Medulla oblongata (tissue), 1 donor: ENCODE measurements at regions not wholly inside any gene's neighbourhood (a gene's known extent, or its start where the extent isn't known, plus 50 kb on each side); places are given as distances from the start of the nearest gene placed in this dataset.

Experiments used
- DNase-seq: peaks from one replicate; pipeline ENCODE4 v3.0.0-alpha.2; 2015; ENCODE audit errors: extremely low spot score

DNA sequence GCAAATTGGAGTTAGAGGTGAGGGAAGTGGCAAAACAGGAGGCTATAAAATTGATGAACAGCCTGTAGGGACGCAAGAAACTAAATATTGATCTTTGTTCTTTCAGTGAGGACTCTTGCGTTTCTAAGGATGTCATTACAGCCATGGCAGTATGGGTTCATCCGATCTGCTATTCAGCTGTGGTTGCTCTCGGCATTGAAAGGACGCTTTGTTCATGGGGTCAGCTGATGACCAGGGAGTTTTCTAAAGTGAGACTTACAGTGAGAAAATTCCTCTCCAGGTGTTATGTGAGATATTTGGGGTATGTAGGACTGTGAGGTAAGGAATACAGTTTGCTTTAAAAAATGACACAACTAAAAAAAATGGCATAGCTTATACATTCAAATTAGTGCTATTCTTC, 52.7 kb upstream of the PELI1 start:
- peak; percentile 74 for DNase-seq

DNA sequence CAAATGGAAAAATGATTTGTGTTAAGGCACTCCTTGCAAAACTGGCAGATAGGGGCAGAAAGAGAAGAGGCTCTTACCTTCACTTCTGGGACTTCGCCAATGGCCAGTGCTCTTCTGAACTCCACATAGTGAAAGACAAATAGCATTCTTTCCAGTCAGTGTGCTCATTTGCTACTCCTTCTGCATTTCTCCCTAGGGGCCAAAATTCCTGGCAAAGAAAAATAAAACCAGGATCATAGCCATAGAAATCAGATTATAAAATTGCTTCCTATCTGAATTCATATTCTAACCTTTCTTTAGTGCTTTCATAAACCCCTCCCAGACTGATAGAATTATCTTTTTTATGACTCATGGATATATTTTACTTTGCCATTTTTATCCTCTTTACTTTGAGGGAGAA, 56.9 kb upstream of the PELI1 start:
- no peak for DNase-seq

DNA sequence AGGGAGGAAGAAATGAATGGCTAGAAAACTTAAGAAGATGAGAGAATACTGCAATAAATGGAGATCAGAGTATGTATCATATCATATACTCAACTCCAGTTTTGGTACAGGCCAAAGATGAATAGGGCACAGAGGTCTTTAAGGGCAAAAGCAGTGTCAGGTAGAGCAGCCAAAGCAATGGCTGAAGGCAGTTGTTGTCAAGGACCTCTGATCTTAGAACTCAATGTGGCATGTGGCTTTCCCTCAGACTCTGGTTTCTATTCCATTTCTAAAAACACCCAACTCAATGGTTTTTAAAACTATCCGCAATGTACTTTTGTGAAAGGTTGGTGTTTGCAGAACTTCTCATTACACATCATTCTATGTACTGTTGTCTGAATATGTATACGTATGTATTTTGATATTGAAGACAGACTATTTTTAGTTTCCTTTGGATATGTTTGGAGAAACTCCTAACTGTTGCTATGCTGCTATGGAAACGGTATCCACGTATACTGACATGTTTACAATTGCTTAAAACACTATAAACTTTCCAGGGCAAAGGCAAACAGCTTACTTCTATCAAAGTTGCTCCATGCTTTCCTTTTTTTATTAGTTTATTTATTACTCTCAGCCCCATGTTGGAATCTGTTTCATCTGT, 58.1 kb upstream of the PELI1 start:
- DNase-seq, result no peak

DNA sequence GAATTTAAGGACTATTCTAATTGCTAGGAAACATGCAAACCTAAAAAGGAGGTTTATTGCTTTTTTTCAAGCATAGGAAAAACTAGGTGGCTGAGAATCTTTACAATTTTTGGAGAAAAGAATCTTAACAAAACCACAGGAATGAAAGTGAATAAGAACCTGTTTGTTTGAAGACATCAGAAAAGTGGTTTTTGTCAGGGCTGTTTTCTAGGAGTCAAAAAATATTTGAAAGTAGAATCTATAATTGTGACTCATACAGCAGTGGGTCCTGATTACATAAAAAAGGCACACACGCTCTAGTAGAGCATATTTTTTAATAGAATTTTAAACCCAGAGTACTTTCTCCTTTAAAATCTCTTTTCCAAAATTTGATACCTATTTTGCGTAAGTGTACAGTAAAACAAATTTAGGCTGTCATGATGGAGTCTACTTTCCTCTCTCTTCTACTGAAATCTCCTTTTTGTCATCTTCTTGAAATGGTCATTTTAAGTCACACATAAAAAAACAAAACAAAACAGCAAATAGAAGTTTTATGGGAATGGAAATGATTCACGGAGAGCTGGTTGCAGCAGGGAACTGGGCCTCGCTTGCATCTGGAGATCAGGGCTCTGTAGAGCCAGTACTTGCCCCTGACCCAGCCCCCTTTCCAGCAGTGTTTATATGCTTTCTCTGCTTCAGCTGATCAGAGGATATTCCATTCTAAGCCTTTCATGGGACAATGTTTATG, 59.1 kb upstream of the PELI1 start:
- no peak for DNase-seq

DNA sequence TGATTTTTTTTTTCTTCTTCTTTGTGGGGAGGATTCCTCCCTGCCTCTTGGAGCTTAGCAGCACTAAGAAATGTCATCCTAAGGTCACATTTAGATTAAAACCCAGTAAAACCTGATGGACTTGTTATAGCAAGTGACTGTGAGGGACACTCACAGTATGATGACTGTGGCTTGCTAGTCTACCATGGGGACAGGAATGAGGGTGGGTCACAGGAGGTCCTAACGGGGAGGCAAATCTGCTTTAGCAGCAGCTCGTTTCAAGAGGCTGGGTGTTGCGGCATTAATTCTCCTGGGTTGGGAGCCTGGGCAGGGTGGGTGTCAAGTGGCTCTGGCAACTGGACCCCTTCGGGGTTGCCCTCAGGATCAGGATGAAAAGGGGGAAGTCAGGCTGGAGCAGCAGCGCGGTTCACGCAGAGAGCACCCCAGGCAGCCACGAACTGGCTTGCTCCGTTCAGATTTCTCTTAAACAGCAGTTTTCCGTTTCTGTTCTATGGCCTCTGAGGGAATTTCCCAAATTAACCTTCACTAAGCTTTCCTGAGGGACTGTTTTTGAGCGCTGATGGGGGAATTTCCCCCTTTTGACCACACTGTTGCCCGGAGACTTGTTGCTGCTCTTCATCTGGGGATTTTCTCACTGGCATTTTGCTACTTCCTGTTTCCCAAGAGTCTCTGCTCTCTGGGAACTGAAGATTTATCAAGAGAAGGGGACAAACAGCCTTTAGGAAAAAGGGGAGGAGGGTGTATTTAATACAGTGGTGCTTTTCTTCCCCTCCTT, 59.8 kb upstream of the PELI1 start:
- DNase-seq, result peak; percentile 76

DNA sequence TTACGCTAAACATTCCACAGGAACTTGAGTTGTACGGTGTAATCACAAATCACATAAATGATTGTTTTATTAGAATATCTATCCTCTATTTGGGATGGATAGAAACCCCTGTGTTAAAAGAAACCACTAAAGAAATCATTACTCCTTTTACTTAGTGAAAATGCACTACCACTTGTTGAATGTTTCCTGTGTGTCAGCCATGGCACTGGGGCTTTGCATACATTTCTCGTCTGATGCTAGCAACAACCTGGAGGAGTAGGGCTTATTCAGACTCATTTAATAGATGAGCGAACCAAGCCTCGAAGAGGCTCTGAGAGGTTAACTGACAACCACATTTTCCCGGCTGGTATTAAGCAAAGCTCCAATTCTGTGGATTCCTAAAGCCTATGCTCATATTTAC, 60.5 kb upstream of the PELI1 start:
- DNase-seq, result no peak

DNA sequence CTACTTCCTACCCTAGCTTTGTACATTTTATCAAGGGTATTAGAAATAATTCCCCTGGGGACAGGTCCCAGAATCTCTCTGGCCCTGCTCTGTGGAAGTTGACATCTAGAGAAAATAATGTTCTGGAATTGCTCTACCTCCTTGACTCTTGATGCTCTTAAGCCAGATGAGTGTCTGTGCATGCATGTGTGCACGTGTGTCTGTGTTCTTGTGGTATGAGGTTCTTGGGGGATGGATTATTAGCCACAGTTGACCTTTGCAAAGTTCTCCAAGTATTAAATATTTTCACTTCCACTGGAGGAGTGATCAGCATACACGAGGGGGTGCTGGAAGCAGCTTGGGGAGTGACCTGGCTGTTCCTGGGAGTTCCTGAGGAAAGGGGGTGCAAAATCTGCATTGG, 61.2 kb upstream of the PELI1 start:
- no peak for DNase-seq

DNA sequence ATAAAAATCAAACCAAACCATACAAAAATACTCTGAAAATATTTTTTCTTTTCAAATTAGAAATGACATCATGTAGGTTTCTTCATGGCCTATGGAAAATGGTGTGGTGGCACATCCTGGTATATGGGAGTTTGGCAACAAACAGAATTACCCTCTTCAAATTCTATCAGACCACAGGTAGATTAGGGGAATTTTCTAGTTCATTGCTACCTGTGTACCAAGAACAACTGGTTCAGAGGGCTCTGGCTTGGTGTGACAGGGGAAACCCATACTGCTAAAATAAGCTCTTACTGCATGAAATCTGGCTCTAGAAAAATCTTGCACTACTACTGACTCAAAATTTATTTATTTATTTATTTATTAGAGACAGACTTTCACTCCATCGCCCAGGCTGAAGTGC, 63.4 kb upstream of the PELI1 start:
- DNase-seq, result no peak

DNA sequence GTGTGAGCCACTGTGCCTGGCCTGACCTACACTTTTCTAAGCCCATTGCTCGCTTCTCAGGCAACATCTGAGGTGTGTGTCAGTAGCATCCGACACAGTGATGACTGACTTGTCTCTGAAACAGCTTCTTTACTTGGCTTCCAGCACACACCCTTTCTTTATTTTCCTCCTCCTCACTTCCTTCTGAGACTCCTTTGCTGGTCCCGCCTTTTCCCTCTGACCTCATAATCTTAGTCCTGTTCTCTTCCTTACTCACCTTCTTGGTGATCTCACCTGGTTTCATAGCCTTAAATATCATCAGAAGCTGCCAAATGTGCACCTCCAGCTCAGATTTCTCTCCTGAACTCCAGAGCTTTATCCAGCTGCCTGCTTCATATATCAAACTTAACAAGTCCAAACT, 66.6 kb upstream of the PELI1 start:
- no peak for DNase-seq

DNA sequence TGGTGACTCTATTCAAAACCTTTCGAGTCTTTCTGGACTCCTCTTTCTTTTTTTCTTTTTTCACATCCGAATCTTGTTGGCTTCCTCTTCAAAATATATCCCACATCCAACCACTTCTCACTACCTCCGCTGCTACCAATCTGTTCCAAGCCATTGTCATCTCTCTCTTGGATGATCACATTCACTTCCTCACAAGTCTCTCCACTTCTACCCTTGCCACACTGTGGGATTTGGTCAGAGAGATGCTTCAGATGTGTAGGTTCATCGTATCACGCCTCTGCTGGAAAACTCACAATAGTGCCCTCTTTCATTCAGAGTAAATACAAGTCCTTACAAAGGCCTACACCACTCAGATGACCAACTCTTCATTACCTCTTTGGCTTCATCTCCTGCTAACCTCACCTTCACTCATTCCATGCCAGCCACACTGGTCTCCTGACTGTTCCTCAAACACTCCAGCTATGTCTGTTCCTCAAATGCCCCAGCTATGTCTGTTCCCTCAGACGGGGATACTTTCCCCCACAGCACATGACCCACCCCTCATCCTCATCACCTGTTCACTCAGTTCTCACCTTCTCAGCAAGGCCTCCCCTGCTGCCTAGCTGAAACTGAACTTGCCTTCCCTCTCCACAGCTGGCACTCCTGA, 67.2 kb upstream of the PELI1 start:
- peak; percentile 25 for DNase-seq

DNA sequence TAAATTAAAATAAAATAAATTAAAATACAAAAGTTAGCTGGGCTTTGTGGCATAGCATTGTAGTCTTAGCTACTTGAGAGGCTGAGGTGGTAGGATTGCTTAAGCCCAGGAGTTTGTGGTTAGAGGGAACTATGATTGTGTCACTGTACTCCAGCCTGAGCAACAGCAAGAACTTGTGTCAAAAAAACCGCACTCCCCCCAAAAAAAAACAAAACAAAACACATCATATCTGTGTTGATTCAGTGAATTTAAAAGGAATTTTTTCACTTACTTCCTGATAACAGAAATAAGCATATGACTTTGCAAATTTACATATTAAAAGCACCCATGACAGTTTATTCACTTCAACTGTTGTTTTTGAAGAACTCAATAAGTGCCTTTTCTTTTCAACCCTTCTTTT, 68.1 kb upstream of the PELI1 start:
- peak; percentile 52 for DNase-seq

DNA sequence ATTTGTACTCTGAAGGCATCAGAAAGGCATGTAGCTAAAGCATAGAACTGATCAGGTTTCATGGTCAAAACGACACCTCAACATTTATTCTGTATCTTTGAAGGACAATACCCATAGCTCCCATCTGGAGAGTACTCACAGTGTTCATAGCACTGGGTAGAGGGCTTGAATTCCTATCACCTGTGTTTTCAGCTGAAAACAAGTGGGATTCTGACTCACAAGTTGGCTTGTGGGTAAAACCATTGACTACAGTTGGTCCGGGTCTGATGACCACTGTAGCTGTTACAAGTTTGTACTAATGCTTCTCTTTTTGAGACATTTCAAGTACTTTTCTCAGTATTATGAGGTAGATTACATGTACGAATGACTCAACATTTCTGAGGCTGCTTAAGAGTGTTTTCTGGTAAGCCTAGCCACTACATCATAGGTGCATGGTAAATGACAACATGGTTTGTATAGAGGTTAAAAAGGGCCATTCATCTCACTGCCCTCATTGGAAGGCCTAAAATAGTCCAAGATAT, 68.6 kb upstream of the PELI1 start:
- DNase-seq, result no peak

DNA sequence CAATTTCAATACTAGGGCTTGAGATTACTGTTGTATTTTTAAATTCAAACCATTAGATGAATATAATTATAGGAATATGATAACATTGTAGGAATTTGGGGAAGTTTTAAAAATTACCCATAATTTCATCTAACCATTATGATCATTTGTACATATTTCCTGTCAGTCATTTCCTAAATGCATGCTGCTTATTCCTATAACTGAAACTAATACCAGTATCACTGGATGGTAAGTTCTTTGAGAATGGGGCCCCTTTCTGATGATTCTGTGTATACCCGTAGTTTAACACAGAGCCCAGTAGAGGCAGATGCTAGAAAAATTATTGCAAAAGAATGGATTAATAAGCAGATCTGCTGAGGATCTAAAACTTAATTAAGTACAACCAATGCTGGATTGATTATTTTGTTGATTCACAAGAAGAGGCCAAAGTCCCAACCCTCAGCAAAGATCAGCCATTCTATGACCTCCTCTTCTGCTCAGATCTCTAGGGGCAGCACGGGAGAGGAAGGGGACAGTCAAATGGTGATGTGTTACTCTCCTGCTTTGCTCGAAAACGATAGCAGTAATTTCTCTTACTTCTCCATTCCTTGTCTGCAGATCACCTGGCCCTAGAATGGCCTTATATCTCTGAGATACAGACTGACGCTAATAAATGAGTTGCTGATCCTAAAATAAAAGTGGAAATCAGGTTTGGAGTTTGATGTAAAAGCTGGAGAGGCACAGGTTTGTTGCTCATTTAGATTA, 69.5 kb upstream of the PELI1 start:
- DNase-seq, result peak; percentile 21

DNA sequence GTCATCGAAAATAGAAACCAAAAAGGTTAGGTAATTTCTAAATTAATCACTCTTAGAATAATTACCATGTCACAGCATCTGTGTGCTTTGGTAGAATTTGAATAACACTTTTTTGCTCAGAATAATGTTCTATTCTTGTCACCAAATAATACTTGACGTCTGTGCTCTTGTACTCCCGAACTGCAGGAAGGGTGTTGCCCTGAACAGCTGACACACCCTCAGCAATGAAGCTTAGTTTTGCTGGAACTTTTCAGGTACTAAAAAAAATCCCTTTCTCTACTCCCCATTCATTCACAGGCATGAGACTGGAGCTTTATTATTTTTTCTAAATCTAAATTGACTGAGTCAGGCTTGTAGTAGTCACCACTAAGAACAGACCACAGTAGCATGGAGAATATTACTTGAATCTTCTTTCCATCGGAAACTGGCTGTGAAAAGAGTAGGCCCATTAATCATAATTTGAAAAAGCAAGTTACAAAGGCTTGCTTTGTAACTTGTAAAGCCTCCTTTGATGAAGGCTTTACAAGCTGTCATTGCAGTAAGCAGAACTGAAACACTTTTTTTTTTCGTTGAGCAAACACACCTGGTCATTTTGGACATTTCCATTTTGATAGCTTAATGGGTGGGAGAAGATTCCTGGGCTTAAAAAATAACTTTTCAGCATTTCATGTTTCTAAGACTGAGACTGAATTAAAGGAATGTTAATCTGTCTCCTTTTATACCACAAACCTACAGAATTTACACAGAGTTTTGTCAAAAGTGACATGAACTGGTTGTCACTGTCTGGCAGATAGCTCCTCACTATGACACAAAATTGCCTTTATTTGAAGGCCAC, 70.3 kb upstream of the PELI1 start:
- peak; percentile 35 for DNase-seq

DNA sequence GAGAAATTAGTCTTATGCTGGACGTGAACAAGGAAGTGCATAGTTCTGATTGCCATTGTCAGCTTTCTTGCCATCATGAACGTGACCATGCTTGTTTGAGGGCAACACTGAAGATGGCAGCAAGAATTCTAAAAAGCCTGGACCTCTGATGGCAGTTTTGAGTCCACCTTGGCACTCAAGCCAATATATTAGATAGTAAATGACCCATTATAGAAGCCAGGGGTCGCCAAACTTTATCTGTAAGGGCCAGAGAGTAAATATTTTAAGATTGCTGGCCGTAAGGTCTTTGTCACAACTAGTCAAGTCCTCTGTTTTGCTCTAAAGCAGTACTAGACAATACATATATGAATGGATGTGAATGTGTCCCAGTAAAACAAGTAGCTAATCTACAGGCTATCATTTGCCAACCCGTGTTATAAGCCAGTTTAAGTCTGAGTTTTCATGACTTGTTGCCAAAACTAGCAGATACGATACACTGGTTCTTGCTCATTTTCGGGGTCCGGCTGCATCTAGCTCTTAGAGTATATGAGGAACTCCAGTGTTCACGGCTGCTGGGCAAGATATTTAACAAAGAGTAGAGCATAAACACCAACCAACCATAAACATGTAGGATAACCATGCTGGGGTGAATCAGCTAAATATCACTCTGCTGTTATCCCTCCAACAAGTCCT, 73.1 kb upstream of the PELI1 start:
- DNase-seq, result no peak

DNA sequence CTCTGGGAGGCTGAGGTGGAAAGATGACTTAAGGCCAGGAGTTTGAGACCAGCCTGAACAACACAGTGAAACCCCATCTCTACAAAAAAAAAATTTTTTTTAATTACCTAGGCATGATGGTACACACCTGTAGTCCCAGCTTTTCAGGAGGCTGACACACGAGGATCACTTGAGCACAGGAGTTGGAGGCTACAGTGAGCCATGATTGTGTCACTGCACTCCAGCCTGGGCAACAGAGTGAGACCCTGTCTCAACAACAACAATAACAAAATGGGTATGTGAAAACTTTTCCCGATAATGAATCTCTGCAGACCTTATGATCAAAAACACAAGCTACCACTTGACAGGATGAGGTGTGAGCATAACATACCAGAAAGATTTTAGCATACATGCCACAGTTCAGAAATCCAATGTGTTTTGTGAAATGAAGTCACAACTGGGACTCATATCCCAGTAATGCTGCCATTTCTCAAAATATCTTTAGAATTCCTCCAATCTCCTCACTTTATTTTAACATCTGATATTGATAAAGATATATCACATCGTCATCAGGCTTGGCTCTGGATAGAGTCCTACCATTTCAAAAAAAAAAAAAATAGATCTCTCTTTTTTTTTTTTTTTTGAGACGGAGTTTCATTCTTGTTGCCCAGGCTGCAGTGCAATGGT, 74.0 kb upstream of the PELI1 start:
- DNase-seq, result no peak

DNA sequence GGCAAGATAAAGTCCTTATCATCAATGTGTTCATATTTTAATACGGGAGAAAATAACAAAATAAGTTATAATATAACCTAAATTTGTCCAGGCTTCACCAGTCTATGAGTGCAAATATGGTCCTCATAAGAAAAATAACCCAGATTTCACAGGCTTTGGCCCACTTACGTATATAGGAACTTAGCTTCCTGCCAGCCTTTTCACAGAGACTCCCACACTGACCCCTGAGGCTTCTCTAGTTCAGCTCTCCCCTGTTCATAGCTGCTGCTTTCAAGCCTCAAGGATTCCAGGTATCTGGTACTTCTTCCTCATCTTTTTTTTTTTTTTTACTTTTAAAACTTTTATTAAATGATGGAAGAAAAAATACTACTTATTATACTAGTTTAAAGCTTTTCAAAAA, 74.9 kb upstream of the PELI1 start:
- no peak for DNase-seq

DNA sequence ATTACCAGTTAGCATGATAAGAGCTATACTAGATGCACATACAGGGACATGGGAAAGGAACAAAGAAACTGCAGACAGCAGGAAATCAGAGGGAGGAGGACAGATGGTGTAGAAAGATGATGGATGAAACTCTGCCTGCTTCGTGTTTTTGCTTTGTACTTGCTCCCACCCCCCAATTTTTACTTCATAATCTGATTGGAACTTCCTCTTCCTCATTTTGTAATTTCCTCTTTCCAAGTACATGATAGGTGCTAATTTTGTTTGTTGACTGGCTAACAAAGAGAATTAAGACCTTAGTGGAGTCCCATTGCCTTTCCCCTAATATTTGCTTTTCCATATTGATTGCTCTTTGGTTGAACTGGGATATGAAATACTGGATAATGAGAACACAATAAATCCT, 76.0 kb upstream of the PELI1 start:
- no peak for DNase-seq

DNA sequence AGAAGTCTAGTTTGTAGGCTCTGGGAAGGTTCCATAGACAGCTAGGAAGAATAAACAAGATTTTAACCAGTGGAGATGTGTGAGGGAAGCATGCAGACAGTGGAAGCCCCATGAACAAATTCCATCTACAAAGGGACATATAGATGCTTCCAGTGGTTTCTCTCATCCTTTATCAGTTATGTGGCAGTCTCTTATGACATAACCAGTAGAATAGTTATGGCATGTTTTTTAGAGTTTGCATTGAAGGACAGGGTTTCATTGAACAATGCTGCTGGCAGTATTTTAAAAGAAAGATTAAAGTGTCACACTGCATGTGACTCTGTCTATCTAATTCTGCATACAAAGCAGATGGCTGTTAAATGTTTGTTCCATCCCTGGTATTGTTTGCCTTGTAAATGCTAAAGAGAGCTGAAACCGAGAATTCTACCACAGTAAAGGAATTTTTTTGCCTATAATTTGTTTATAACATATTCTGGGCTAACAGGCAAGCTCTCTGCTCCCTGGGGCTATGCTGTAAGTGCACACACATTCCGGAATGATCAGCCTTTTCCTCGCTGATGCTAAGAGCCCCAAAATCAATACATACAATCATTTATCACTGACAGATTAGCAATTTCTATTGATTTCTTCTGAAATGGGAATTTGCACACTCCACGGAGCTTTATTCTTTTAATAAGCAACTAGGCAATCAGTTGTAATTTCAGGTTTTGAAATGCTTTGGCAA, 76.8 kb upstream of the PELI1 start:
- peak; percentile 21 for DNase-seq
